ENCODE measurements at regions not wholly inside any gene's neighbourhood (a gene's known extent, or its start where the extent isn't known, plus 50 kb on each side); places are given as distances from the start of the nearest gene placed in this dataset.

DNA sequence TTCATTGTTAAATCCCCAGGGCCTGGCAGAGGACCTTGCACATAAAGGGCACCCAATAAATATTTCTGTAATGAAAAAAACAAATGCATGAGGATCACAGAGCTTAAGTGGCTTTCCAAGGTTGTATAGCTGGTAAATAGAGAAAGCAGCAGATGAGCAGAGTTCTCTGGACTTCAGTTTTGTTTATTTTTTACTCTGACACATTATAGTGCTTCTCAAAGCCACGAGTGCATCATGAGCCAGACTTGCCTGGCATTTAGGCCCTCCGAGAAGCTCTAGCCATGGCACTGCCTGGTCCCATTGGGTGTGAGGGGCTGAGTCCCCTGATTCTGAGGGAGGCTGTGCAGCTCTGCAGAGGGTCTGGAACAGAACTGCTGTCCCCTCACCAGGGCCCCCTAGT lies 87.2 kb upstream of the ZNF32 start:
- DNase-seq (ENCODE audit: low read depth), result no peak

- DNase-seq (ENCODE audit: low read depth), result no peak
Observed at GRCh38 chr10:43734716-43735115, 86.0 kb upstream of the ZNF32 start.

DNA sequence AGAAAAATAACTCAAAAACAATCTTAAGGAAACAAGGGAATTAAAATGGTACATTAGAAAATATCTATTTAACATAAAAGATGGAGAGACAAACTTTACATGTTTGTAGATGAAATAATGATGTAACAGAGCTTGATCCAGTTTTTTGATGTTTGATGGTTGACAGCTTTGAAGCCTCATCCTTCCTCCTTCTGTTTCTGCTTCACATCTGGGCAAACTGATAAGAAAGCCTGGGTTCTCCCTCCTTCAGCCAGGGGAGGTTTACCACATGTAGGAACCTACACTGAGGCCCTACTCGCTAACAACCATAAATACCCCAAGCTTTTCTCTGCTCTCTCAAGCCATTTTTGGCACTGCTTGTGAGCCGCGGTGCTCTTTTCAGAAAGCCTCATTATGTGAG lies 82.8 kb upstream of the ZNF32 start:
- no peak for DNase-seq (ENCODE audit: low read depth)

GRCh38 chr10:43728425-43728824 lies 79.7 kb upstream of the ZNF32 start:
- DNase-seq (ENCODE audit: low read depth), result no peak

DNA sequence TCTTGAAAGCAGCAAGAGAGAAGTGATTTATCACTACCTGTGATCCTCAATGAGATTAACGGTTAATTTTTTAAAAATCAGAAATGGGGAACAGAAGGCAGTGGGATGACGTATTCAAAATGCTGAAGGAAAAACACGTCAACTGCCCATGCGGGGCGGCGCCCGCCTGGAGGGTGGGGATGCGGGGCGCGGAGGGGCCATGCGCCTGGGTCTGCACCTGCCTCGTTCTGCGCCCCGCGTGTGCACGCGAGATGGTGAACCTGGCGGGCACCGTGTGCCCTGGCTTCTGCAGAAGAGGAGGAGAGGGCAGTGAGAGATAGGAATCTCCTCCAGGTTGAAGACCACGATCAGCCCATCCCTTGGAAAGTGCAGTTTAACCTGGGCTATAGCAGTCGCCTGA lies 79.3 kb upstream of the ZNF32 start:
- no peak for DNase-seq (ENCODE audit: low read depth)

DNA sequence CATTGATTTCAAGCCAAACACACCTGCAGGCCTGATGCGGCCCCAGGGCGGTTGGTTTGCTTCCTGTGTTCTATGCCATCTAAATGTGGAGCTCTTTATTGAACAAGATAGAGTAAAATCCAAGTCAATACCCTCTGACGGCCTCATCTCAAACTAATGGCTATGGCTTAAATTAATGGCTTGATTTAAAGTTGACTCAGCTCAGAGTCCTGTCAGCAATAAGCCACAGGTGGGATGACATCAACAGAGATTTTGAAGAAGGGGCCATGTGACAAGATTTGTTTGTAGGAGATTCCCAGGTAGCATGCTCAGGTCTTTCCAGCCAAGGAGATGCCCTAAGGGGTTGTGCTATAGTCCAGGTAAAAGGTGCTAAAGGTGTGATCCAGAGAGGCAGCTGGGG lies 66.7 kb upstream of the ZNF32 start:
- DNase-seq (ENCODE audit: low read depth), result no peak

DNA sequence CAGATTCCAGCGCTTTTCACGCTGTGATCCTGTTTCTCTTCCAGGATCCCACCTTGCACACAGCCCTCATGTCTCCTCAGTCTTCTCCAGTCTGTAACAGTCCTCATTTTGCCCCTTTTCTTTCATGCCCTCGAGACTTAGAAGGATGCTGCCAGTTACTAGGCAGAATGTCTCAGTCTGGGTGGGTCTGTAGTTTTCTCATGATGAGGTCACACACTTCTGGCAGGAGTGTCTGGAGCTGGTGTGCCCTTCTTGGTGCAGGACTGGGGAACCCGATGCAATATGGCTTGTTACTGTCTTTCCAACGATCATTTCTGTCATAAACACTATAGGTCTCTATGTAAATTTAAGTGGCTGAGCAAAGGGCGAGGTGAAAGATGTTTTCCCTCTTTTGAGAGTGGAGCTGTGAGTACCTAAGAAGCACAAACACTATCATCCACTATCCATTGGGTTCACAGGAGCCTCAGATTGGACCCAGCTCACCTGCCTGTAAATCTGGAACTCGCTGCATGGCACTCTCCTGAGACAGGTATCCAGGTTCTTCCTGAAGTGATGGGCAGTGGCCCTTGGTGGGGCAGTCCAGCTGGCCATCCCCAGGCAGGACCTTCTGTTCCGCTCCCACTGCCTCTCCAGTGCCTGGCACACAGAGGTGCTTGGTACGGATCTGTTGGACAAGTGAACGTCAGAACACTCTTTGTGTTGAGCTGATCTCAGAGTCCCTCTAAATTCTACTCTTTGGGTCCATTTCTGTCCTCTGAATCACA lies 64.3 kb upstream of the ZNF32 start:
- no peak for DNase-seq (ENCODE audit: low read depth)

- DNase-seq (ENCODE audit: low read depth), result no peak
Observed at GRCh38 chr10:43710772-43711471, 62.2 kb upstream of the ZNF32 start.

DNA sequence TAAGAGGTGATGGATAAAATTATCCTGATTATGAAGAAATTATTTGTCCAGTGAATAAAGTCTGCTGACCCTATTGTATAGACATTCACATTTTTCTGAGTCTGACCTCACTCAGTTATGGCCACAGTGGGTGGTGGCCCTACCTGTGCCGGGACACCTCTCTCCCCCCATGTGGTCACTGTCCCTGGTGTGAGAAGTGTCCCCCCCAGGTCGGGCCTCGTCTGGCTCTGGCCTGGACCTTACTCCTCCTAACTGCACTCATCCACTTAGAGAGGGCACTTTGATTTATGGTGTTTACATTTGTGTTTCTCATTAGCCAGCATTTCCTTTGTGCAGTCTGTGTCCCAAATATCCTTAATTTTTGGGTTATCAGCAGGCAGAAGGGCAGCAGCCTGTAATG lies 59.6 kb upstream of the ZNF32 start:
- DNase-seq (ENCODE audit: low read depth), result no peak

DNA sequence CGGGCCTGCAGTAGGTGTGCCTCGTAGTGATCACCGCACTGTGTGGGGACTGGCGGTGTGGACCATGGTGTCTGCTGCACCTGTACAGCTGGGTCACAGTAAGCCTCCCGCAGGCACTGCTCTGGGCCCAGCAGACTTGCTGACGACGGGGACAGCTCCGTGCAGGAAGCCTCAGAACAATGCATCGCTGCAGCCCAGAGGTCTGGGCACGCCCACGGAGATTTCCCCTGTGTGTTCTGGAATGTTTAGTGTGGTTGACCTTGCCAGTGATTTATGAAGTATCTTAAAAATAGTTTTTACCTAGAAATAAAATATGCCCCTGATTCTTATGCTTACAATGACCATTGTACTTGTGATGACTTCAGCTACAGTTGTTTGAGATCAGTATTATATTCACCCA lies 59.1 kb upstream of the ZNF32 start:
- no peak for DNase-seq (ENCODE audit: low read depth)

DNA sequence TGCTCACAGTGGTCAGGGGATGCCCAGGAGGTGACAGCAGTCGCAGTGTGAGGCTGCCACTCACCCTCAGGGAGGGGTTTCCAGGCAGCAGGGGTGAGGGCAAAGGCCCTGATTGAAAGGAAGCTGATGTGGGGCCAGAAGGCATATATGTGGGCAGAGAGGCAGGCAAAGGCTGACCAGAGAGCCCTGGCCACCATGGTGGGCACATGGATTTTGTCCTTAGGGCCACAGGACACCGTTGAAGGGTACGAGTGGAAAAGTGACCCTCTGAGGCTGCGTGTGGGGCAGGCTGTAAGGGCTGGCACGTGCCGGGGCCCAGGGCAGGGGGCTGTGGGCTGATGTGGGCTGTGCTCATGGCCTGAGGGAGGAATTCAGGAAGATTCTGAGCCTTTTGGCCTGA lies 57.5 kb upstream of the ZNF32 start:
- no peak for DNase-seq (ENCODE audit: low read depth)

GRCh38 chr10:43703286-43703685 lies 54.6 kb upstream of the ZNF32 start:
- DNase-seq (ENCODE audit: low read depth), result no peak

GRCh38 chr10:43702936-43703281 lies 54.2 kb upstream of the ZNF32 start:
- no peak for DNase-seq (ENCODE audit: low read depth)

GRCh38 chr10:43702213-43702935 lies 53.7 kb upstream of the ZNF32 start:
- DNase-seq (ENCODE audit: low read depth), result no peak

DNA sequence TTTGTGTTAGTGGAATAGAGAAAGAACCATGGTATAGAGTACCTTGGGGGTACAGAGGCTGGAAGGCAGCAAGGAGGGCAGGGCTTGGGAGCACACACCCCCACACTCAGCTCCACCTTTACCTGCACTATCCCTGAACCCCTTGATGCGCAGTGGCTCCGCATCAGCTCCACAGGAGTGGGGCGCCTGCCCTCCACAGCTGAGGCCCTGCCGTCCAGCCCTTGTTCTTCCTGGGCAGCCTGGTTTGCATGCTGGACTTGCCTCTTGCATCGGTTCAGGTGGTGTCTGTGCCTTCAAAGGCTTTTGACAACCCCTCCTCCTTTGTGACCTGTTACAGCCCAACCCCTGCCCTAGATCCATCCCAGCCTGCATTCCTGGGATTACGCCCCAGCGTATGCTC lies 52.6 kb upstream of the ZNF32 start:
- no peak for DNase-seq (ENCODE audit: low read depth)

GRCh38 chr10:43700306-43700705 lies 51.6 kb upstream of the ZNF32 start:
- DNase-seq (ENCODE audit: low read depth), result no peak

- DNase-seq (ENCODE audit: low read depth), result no peak
Observed at GRCh38 chr10:43699516-43699915, 50.8 kb upstream of the ZNF32 start.
